Prostate gland (tissue), 2 donors: ENCODE measurements at regions not wholly inside any gene's neighbourhood (a gene's known extent, or its start where the extent isn't known, plus 50 kb on each side); places are given as distances from the start of the nearest gene placed in this dataset.
"Not testable (repeated sequence)": the region's sequence is repeated elsewhere in the genome, so short reads cannot be mapped to it uniquely, and the experiment has no call there.

ENCODE experiments used
- POLR2AphosphoS5 ChIP-seq: sonication (generic); formaldehyde crosslinking; IDR thresholded peaks from one replicate; pipeline ENCODE4 v1.6.1; 2017; ENCODE audit warnings: antibody characterized with exemption
- TF ChIP-seq, protein P1 (sequence below), 4 experiments: fragments of 200-600 bp in 2 of 4; fragments of 450-650 bp in 2 of 4; sonication (generic) in 2 of 4; IDR thresholded peaks; 1 replicate in 3 of 4; 2 replicates in 1 of 4; pipeline ENCODE4 v1.5.1; 2016 to 2019; ENCODE audit warnings: antibody characterized with exemption in 4 of 4, mild to moderate bottlenecking in 2 of 4, moderate library complexity in 2 of 4

DNA sequence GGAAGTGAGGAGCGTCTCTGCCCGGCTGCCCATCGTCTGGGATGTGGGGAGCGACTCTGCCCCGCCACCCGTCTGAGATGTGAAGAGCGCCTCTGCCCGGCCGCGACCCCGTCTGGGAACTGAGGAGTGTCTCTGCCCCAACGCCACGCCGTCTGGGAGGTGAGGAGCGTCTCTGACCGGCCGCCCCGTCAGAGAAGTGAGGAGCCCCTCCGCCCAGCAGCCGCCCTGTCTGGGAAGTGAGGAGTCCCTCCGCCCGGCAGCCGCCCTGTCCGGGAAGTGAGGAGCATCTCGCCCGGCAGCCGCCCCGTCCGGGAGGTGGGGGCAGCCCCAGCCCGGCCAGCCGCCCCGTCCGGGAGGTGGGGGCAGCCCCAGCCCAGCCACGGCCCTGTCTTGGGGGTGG lies 60.9 kb downstream of the ANXA2R start:
- TF ChIP-seq, protein P1, sequence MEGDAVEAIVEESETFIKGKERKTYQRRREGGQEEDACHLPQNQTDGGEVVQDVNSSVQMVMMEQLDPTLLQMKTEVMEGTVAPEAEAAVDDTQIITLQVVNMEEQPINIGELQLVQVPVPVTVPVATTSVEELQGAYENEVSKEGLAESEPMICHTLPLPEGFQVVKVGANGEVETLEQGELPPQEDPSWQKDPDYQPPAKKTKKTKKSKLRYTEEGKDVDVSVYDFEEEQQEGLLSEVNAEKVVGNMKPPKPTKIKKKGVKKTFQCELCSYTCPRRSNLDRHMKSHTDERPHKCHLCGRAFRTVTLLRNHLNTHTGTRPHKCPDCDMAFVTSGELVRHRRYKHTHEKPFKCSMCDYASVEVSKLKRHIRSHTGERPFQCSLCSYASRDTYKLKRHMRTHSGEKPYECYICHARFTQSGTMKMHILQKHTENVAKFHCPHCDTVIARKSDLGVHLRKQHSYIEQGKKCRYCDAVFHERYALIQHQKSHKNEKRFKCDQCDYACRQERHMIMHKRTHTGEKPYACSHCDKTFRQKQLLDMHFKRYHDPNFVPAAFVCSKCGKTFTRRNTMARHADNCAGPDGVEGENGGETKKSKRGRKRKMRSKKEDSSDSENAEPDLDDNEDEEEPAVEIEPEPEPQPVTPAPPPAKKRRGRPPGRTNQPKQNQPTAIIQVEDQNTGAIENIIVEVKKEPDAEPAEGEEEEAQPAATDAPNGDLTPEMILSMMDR (IDR thresholded peaks at IDR 0.05), result not testable (repeated sequence)
- not testable (repeated sequence) for TF ChIP-seq POLR2AphosphoS5
